Activated naive CD8-positive, alpha-beta T cell treated with anti-CD3 and anti-CD28 coated beads, Interleukin-2, amount 10 ng/mL, durations not matched to agents 7 days and 5 days (primary cell): ENCODE measurements at regions not wholly inside any gene's neighbourhood (a gene's known extent, or its start where the extent isn't known, plus 50 kb on each side); places are given as distances from the start of the nearest gene placed in this dataset.

Source experiments
- ATAC-seq: fragments of 150-1000 bp; cut with Tn5 transposase; one replicate; pipeline ENCODE4 v1.10.0; 2021; ENCODE audit warnings: low read depth, moderate library complexity
- POLR2A ChIA-PET: fragments of 350-600 bp; sonication (Branson Sonifier 250); formaldehyde crosslinking; loops from one replicate; lab custom pipeline; 2021; ENCODE audit warnings: antibody characterized with exemption; lab: Charles Lee
- DNase-seq: peaks from one replicate; pipeline ENCODE4 v3.0.0; 2021
- H3K27ac Mint-ChIP-seq: one replicate; pipeline ENCODE4 v1.8.0; 2022; ENCODE audit warnings: mild to moderate bottlenecking, mixed read lengths
- H3K27me3 Mint-ChIP-seq: one replicate; pipeline ENCODE4 v1.8.0; 2022; ENCODE audit warnings: mild to moderate bottlenecking, moderate library complexity, mixed read lengths
- H3K36me3 Mint-ChIP-seq: one replicate; pipeline ENCODE4 v1.8.0; 2021; ENCODE audit warnings: mild to moderate bottlenecking, mixed read lengths
- H3K4me1 Mint-ChIP-seq: one replicate; pipeline ENCODE4 v1.8.0; 2021; ENCODE audit warnings: mixed read lengths
- H3K4me3 Mint-ChIP-seq: one replicate; pipeline ENCODE4 v1.8.0; 2022; ENCODE audit warnings: mild to moderate bottlenecking, moderate library complexity, mixed read lengths
- H3K9me3 Mint-ChIP-seq: one replicate; pipeline ENCODE4 v1.8.0; 2021; ENCODE audit warnings: mixed read lengths

DNA sequence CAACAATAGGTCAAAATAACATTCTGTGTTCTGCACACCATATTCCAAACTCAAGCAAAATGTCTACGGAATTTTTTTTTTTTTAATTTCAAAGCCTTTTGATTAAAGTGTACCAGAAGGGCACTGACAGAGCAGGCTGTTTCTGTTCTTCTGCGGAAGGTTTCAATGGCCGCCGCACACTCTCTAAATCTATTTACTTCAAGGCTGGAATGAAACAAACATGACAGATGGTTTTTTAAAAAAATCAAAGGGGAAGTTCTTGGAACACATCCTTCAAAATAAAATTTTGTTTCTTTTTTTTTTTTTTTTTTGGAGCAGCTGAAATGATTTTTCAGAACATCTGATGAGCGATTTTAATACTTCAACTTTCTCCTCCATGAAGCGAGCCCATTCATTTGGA, 259.1 kb downstream of the TXNL1 start:
- peaks cover 1% of the 10 kb centered on the region for H3K4me1 Mint-ChIP-seq
- H3K27ac Mint-ChIP-seq = no peak overlapping the region
- ATAC-seq = no peak
- POLR2A ChIA-PET = no interaction called here
- no peaks in the 10 kb centered on the region for H3K36me3 Mint-ChIP-seq
- no peaks in the 10 kb centered on the region for H3K27me3 Mint-ChIP-seq
- H3K9me3 Mint-ChIP-seq = no peaks in the 10 kb centered on the region
- no peak for DNase-seq
- no peak overlapping the region for H3K4me3 Mint-ChIP-seq

DNA sequence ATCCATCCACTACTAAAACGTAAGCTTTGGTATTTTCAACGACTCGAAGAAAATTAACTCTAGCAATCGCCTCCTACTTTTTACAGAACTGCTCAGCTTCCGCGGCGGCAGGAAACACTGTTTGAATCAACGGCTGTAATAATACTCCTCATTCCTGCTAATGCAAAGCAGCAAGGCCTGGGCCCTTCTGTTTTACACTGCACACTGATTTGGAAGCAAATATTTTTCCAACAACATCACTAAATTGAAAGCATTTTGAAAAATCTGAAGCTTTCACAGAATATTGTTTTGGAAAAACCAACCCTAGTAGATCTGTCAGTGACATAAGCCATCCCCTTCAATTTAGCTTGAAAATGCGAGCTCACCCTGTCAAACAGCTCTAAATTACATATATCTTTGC, 261.2 kb downstream of the TXNL1 start:
- H3K27me3 Mint-ChIP-seq = peaks cover 2% of the 10 kb centered on the region

DNA sequence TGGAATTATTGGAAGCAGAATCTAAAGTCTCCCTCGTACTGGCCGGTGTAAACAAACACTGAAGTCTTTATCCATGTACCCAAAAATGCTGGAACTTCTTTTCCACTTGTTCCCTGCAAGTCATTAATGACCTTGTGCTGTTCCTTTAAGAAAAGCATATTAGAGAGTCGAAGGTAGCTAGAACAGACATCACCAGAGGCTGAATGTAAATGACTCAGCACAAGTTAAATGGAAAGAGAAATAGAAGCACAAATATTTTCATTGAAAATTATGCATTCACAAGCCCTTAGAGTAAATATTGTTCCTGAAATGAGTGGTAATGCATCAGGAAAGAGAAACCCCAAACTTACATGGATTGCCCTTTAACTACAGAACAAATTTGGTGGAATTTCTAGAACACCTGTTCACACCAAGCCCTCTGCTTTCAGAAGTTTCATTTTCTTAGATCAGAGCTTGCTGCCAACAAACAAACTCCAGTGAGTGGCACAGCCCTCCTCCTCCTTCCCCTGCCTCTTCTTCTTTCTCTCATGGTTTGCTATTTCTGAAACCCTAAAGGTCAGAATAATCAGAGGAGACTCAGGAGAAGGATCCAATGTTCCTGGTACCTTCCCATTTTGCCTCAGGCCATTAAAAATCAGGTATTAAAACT, 264.3 kb downstream of the TXNL1 start:
- Mint-ChIP-seq H3K9me3 (no peaks in the 10 kb centered on the region), H3K4me3 (no peak overlapping the region), H3K36me3 (no peaks in the 10 kb centered on the region), H3K4me1 (peaks cover 1% of the 10 kb centered on the region), H3K27ac (no peak overlapping the region), H3K27me3 (peaks cover 2% of the 10 kb centered on the region)
- POLR2A ChIA-PET = no interaction called here
- DNase-seq (no peak), ATAC-seq (no peak)

More for the DNA sequence above, 261.2 kb downstream of the TXNL1 start:
- DNase-seq = no peak
- no peak for ATAC-seq
- Mint-ChIP-seq H3K9me3 (no peaks in the 10 kb centered on the region), H3K4me1 (peaks cover 1% of the 10 kb centered on the region), H3K4me3 (no peak overlapping the region), H3K36me3 (no peaks in the 10 kb centered on the region), H3K27ac (no peak overlapping the region)
- POLR2A ChIA-PET = no interaction called here

DNA sequence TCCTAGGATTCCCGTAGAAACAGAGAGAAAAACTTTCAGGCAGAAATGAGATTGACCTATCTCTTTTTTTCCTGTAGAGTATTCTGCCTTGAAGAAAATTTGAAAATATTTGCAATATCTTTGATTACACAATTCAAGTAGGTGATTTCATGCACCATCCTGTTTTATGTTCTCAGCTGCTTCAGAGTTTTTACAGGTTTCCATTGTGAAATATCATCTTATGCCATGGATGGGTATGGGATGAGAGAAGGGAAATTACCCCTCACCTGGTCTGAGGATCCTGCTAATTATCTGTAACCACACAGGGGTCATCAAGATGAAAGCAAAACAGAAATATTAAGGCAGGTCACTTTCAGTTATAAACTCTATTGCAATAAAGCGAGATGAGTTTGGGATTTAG, 264.8 kb downstream of the TXNL1 start:
- H3K4me3 Mint-ChIP-seq = no peak overlapping the region

DNA sequence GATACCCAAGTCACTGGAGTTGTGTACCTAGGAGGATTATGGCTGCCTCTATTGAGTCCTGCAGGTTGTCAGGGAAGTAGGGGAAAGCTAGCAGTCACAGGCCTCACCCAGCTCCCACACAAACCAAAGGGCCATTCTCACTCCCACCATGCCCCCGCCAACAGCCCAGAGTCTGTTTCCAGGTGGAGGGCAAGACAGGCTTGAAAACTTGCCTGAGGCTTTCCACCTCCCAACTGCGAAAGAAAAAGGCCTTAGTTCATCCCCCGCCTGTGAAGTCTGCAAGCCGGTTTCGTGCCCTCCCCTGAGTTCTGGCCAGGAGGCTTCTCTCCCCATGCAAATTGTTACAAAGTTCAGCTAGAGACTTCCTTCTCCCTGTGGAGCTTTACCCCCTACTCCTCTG, 270.3 kb downstream of the TXNL1 start:
- ATAC-seq (no peak), DNase-seq (no peak)
- Mint-ChIP-seq H3K4me1 (no peaks in the 10 kb centered on the region), H3K9me3 (peaks cover 2% of the 10 kb centered on the region), H3K36me3 (no peaks in the 10 kb centered on the region), H3K4me3 (no peak overlapping the region), H3K27me3 (peaks cover 2% of the 10 kb centered on the region), H3K27ac (no peak overlapping the region)
- POLR2A ChIA-PET = no interaction called here

More for the DNA sequence above, 264.8 kb downstream of the TXNL1 start:
- POLR2A ChIA-PET = no interaction called here
- Mint-ChIP-seq H3K4me1 (no peaks in the 10 kb centered on the region), H3K27me3 (peaks cover 2% of the 10 kb centered on the region), H3K9me3 (no peaks in the 10 kb centered on the region), H3K36me3 (no peaks in the 10 kb centered on the region), H3K27ac (no peak overlapping the region)
- ATAC-seq = no peak
- DNase-seq = no peak

DNA sequence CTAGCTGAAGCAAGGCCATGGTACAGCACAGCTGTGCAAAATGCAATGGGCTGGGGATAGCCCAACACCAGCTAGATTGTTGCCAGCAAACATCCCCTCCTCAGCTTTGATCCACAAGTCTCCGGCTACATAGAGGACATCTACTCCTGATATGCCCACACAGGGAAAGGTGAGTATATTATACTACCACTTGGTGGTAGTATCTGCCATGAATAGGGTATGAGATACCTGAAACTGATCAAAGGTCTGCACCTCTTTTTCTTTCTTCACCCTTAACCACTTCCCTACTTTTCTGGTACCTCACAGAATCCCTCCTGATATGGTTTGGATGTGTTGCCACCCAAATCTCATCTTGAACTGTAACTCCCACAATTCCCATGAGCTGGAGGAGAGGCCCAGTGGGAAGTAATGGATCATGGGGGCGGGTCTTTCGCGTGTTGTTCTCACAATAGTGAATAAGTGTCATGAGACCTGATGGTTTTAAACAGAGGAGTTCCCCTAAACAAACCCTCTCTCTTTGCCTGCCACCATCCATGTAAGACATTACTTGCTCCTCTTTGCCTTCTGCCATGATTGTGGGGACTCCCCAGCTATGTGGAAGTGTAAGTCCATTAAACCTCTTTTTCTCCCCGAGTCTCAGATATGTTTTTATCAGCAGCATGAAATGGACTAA, 279.6 kb downstream of the TXNL1 start:
- no peaks in the 10 kb centered on the region for H3K36me3 Mint-ChIP-seq

DNA sequence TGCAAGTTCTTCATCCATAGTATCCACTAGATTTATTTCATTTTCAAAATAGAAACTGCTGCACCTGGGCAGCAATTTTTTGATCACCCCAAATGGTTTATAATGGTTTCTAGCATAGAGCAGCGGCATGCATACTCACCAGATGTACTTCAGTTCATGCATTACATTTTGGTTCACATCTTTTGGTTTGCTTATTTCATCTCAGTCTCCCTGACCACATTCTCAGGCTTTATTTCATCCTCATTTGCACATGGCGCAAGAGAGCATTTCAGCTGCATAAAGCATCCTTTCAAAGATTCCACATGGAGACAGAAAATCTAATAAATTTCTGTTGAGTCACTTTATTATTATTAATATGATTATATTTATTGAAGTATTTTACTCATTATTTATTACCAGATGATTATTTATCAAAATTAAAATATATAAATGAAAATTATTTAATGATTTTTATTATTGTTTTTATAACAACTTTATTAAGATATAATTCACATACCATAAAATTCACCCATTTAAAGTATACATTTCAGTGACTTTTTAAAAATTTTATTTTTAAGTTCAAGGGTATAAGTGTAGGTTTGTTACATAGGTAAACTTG, 284.6 kb downstream of the TXNL1 start:
- ATAC-seq = no peak
- Mint-ChIP-seq H3K36me3 (no peaks in the 10 kb centered on the region), H3K9me3 (peaks cover 4% of the 10 kb centered on the region), H3K4me1 (no peaks in the 10 kb centered on the region), H3K27ac (no peak overlapping the region), H3K27me3 (no peaks in the 10 kb centered on the region), H3K4me3 (no peak overlapping the region)
- POLR2A ChIA-PET = no interaction called here
- DNase-seq = no peak

More for the DNA sequence above, 279.6 kb downstream of the TXNL1 start:
- Mint-ChIP-seq H3K4me1 (no peaks in the 10 kb centered on the region), H3K27ac (no peak overlapping the region), H3K4me3 (no peak overlapping the region), H3K27me3 (no peaks in the 10 kb centered on the region), H3K9me3 (peaks cover 14% of the 10 kb centered on the region)
- POLR2A ChIA-PET = no interaction called here
- no peak for ATAC-seq
- DNase-seq = no peak

DNA sequence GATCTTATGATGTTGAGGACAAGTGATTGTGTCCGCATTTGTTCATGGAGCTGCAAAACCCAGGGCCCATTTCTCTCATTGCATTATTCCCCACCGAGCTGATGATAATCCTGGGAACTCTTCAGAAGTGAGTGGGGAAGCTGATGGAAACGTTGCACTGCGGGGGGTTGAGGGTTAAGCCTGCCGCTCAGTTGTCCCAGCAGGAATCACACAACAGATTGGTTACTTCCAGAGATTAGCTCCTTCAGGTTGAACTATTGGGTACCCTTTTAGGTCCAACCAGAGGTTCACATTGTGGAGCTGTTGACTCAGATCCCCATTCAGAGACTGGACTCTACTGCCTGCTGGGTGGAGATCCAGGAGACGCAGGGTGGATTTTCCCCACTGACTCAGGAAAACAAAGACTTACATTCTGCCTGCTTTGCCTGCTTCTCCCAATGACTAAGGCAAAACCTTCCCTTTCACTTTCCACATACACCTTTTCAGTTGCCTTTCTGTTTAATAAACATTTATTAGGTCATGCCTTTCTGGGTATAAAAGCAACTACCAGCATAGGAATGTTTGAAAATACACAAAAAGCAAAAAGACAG, 286.4 kb downstream of the TXNL1 start:
- Mint-ChIP-seq H3K27me3 (no peaks in the 10 kb centered on the region), H3K4me3 (no peak overlapping the region), H3K9me3 (peaks cover 5% of the 10 kb centered on the region), H3K4me1 (no peaks in the 10 kb centered on the region), H3K27ac (no peak overlapping the region), H3K36me3 (no peaks in the 10 kb centered on the region)
- POLR2A ChIA-PET = no interaction called here
- ATAC-seq = no peak
- no peak for DNase-seq

DNA sequence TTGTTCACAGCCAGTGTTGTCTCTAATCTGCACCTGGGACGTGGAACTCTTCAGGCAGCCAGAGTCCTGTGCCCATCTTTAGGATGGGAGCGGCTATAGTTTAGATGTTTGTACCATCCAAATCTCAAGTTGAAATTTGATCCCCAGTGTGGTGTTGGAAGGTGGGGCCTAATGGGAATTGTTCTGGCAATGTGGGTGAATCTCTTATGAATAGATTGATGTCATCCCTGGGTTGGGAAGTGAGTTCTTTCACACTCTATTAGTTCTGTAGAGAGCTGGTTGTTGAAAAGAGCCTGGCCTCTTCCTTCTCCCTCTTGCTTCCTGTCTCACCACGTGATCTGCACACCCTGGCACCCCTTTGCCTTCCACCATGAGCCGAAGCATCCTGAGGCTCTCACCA, 300.9 kb downstream of the TXNL1 start:
- H3K36me3 Mint-ChIP-seq = no peaks in the 10 kb centered on the region
- DNase-seq (no peak), ATAC-seq (no peak)
- H3K4me1 Mint-ChIP-seq = no peaks in the 10 kb centered on the region
- H3K27ac Mint-ChIP-seq = no peak overlapping the region
- no peaks in the 10 kb centered on the region for H3K27me3 Mint-ChIP-seq
- H3K4me3 Mint-ChIP-seq = no peak overlapping the region
- no peaks in the 10 kb centered on the region for H3K9me3 Mint-ChIP-seq
- POLR2A ChIA-PET = no interaction called here

DNA sequence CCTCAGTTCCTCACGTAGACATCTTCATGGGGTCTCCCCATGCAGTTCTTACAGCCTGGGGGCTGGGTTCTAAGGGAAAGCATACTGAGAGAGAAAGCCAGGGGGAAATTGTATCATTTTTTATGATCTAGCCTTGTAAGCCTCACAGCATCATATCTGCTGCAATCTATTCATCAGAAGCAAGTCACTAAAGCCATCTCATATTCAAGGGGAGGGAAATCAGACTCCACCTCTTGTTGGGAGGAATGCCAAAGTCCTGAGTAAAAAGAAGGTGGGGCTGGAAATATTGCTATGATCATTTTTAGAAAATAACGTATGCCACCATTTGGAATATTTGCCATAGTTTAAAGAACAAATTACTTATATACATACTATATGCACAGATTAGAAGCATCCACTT, 304.6 kb downstream of the TXNL1 start:
- no peak overlapping the region for H3K4me3 Mint-ChIP-seq
- H3K27me3 Mint-ChIP-seq = peaks cover 5% of the 10 kb centered on the region
- H3K4me1 Mint-ChIP-seq = no peaks in the 10 kb centered on the region
- DNase-seq (no peak), ATAC-seq (no peak)
- POLR2A ChIA-PET = no interaction called here
- H3K9me3 Mint-ChIP-seq = no peaks in the 10 kb centered on the region
- H3K27ac Mint-ChIP-seq = no peak overlapping the region
- no peaks in the 10 kb centered on the region for H3K36me3 Mint-ChIP-seq

DNA sequence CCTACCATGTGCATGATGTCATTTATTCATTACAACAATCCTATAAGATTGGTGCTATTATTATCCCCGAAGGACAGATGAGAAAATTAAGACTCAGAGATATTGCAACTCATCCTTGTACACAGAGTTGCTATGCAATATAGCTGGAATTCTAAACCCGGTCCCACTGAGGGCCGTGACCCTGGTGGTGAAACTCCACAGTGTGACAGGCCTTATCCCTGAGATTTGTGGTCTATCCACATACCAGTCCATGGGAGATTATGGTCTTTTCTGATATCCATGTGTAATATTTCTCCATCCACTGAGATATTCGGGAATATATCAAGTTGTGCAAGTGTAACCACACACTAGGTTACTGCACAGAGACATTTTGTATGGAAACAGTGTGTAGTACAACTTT, 305.2 kb downstream of the TXNL1 start:
- Mint-ChIP-seq H3K4me3 (no peak overlapping the region), H3K4me1 (no peaks in the 10 kb centered on the region), H3K27ac (no peak overlapping the region), H3K36me3 (no peaks in the 10 kb centered on the region), H3K9me3 (no peaks in the 10 kb centered on the region), H3K27me3 (peaks cover 5% of the 10 kb centered on the region)
- DNase-seq (no peak), ATAC-seq (no peak)
- POLR2A ChIA-PET = no interaction called here

DNA sequence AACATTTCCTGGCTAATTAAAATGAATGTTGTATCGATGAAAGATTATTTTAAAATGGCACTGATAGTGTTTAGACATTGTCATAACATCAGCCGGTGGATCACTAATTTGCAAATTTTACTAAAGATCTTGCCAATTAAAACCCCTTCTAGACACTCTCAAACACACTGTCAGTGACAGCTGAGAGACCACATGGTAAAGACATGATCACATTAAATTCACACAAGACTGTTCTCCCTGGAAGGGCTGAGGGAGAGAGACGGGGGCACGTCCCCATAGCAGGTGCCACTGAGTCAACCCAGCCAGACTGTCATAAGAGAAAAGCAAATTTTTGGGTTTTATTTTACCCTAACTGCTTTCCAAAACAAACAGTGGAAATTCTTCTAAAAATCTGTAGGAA, 306.0 kb downstream of the TXNL1 start:
- Mint-ChIP-seq H3K27ac (no peak overlapping the region), H3K4me3 (no peak overlapping the region)

DNA sequence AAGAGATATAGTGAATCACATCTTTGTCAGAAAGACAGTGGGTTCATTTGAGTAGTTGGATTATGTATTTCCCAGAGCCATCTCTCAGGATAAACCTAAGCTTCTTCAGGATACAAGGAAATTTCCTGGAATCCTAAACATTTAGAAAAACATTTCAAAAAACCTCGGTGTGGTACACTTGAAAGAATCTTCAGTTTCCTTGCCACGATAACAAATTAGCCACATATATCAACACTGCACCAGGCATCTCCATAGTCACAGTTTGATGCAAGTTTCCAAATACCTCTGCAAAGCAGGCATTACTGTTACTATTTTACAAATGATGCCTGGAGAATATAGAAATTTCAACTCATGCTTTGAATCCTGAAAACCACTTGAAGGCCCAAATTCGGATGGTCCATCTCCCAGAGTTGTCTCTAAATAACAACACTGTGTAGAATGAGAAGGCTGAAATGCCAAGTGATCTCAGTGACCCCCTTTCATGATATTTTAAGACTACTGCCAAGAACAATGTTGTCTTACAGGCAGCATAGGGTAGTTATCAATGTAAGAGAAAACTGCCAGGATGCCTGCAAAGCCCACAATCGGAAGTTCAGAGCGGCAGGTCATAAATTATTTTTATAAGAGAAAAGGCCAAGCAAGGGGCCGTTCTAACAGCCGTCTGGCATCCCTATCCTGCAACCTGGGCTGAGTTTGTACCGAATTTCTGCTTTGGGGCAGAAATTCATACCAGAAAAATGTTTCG, 307.9 kb downstream of the TXNL1 start:
- ATAC-seq = no peak
- H3K27me3 Mint-ChIP-seq = peaks cover 5% of the 10 kb centered on the region
- no peak overlapping the region for H3K27ac Mint-ChIP-seq
- no peaks in the 10 kb centered on the region for H3K36me3 Mint-ChIP-seq
- no peaks in the 10 kb centered on the region for H3K4me1 Mint-ChIP-seq
- H3K9me3 Mint-ChIP-seq = no peaks in the 10 kb centered on the region
- POLR2A ChIA-PET = no interaction called here
- no peak for DNase-seq
- no peak overlapping the region for H3K4me3 Mint-ChIP-seq

More for the DNA sequence above, 306.0 kb downstream of the TXNL1 start:
- peaks cover 5% of the 10 kb centered on the region for H3K27me3 Mint-ChIP-seq
- no peaks in the 10 kb centered on the region for H3K36me3 Mint-ChIP-seq
- POLR2A ChIA-PET = no interaction called here
- no peaks in the 10 kb centered on the region for H3K9me3 Mint-ChIP-seq
- DNase-seq = no peak
- H3K4me1 Mint-ChIP-seq = no peaks in the 10 kb centered on the region
- no peak for ATAC-seq
